ENCODE measurements at regions not wholly inside any gene's neighbourhood (a gene's known extent, or its start where the extent isn't known, plus 50 kb on each side); places are given as distances from the start of the nearest gene placed in this dataset.
"Not testable (repeated sequence)": the region's sequence is repeated elsewhere in the genome, so short reads cannot be mapped to it uniquely, and the experiment has no call there.

DNA sequence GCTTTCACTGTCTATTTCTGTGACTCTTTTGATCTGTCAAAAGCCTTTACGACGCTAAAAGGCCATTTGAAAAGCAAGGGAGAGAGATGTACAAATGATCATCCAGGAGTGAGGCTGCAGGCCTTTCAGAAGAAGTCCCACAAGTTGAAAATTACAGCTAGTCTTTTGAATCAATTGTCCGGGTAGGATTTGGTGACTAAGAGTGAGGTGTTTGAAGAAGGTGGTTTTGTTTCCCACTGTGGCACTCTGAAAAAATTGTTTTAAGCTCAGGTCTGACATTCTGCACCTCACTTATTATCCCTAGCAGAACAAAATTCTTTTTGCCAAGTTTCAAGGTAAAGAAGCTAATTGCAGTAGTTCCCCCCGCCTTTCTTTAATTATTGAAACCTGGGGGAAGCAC is 50.8 kb upstream of the TMEM108 start:
- no peak for DNase-seq (ENCODE audit: low read depth)

DNA sequence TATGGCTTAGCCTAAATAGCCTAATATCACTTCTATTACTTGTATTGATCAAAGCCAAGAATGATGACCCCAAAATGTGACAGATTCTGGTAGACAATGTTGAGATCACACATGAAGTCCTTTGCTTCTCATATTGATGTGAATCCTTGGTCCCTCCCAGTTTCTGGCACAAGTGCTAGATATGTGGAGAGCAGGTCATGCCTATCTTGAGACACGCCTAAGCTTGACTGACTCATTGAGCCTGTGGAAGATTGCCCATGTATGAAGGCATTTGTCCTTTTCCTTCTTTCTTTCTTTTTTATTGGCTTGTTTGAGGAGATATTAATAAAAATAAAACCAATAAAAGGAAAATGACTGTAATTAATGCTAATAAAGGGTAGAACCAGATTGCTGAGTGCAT is 54.0 kb upstream of the TMEM108 start:
- DNase-seq (ENCODE audit: low read depth): no peak

DNA sequence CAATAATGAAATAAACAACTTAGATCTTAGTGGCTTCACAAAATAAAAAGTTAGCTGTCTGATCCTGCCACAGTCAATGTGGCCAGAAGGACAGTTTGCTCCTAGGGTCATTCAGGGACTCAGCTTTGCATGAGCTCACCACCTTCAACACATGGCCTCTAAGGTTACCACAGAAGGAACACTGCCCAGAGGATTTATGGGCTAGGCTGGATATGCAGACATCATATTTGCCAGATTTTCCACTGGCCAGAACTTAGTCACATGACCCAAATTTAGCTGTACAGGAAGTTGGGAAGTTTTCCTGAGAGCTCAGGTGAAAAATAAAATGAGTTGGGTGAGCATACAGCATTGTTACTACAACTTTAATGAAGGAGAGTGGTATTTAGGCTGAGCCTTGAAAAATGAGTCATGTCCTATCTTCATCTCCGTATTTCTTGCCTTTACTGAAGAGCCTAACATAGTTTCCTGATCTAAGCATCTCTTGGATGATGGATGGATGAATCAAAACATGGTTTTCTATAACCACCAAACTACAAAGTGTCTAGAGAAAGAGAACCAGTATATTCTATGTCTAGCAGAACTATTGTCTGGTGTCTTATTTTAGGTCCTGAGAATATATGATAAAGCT is 54.9 kb upstream of the TMEM108 start:
- DNase-seq (ENCODE audit: low read depth): no peak

DNA sequence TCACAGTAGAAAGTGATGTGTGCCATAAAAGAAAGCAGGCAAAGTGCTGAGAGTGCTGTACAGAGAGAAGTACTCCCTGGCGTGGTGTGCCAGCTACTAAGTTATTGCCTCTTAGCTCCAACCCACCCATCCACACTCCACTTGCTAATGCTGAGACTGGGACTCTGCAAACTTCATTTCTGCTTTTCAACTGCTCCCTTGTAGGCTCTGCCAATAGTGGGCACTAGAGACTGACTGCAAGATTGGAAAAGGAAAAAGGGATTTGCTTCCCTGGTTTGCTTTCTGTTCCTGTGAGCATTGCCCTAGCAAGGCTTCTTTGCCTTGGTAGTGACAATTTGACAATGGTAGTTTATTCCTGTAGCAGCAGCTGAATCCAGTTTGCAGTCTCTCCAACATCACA is 56.5 kb upstream of the TMEM108 start:
- DNase-seq (ENCODE audit: low read depth): no peak

DNA sequence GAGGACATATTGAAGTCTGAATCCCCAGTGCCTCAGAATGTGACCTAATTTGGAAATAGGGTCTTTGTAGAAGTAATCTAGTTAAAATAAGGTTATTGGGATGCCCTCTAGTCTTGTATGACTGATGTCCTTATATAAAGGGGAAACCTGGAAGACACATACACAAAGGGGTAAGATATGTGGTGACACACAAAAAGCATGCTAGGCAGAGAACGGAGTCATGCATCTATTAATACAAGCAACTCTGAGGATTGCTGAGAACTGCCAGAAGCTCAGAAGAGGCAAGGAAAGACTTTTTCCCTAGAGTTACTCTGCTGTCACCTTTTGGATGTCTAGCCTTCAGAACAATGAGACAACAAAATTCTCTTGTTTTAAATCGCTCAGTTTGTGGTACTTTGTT is 58.1 kb upstream of the TMEM108 start:
- no peak for DNase-seq (ENCODE audit: low read depth)

DNA sequence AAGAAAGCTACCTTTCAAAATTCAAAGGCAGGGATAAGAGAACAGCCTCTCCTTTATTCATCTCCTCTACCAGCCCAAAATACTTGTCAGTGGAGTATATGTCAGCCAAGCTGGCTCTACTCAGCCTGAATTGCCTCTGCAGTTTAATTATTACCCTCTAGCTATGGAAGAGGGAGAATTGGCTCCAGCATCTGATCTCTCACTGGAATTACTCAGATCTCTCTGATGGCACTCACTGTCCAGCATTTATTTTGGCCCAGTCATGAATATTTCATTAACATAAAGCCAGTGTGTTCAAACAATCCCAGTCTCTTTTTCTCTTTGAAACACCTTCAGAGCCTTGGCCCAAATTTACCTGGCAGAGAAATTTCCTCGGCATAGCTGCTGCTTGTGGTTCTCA is 58.6 kb upstream of the TMEM108 start:
- no peak for DNase-seq (ENCODE audit: low read depth)

DNA sequence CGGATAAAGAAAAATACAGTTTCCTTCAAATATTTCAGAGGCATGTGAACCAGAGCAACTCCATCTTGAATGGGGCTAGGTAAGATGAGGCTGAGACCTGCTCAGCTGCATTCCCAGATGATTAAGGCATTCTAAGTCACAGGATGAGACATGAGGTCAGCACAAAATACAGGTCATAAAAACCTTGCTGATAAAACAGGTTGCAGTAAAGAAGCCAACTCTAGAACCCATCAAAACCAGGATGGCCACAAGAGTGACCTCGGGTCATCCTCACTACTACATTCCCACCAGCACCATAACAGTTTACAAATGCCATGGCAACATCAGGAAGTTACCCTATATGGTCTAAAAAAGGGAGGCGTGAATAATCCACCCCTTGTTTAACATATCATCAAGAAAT is 59.2 kb upstream of the TMEM108 start:
- DNase-seq (ENCODE audit: low read depth): not testable (repeated sequence)

DNA sequence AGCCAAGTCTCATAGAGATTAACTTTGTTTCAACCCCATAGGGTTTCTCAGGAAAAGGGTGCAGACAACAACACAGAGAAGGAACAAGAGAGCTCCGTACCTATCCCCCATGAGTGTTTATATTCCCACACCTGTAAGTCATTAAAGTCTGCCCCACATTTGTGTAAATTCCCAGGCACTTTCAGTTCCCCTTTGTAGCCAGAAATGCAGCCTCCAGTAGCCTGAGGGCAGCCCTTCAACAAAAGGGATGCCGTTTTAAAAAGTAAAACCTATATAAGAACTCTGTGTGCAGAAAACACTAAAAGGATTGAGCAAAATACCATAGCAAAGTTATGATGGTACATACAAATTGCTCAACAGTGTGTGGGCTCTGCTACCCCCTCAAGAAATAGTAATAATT is 59.7 kb upstream of the TMEM108 start:
- no peak for DNase-seq (ENCODE audit: low read depth)

DNA sequence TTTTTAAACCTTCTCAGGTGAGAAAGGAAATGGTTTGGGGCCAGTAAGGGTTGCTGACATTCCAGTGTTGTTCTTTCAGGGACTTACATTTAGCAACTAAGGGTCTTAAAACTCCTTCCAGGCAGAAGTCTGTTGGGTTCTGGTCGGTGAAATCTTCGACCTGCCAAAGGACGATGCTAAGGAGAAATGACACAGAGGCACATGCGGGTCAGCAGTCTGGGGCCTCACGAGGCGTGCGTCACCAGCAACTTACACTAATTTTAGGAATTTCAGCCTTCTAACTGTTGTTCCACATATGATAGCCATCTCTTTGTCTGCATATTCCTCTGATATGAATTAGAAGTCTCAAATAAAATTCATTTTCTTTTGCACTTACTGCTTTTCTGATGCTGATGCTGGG is 64.1 kb upstream of the TMEM108 start:
- DNase-seq (ENCODE audit: low read depth): no peak

DNA sequence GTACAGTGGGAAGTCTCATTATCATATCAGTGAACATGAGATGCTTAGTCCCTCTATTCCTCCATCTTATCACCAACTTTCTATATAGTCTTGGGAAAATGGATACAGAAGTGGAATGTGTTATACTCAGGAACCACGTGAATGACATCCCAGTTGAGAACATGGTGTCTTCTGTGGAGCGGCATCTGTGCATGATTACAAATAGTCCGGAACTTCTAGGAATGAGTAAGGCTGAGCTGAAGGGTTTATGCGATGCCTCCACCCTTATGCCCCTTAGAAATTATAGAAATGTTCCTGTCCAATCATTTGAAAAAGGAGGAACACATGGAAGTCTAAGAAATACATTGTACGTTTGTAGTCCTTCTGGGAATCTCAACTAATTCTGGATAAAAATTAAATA is 64.8 kb upstream of the TMEM108 start:
- DNase-seq (ENCODE audit: low read depth): no peak

DNA sequence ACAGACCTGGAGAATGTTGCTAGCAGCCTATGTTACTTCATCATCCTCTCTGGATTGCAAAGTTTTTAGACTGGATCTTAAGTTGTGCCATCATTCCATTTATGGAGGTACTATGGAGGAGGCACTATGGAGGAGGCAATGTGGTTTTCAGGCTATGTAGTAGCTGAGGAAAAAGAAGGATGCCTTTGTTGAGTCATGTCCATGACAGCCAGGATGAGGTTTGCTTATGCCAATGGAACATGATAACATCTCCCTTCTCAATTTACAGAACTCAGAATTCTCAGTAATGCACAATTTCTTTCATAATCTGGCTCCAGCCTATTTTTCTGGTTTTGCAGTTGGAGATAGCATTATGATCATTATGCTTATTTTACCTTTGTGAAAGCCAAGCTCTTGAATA is 65.9 kb upstream of the TMEM108 start:
- peak; percentile 52 for DNase-seq (ENCODE audit: low read depth)

DNA sequence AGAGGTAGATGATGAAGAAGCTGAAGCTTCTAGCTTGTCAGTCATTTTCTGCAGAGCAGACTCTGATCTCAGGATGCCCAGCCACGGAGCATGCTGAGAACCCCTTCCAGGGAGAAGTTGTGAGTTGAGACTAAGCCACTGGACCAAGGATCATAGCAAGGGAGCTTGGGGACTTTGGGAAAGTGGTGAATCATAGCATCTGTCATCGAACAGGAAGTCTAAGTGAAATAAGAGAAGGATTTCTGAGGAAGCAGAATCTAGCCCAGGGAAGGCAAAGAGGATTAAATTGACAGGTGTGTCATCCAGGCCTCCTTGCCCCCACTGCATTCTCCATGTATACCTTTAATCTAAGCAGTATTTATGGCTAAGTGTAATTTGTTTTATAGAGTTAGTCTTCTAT is 71.8 kb upstream of the TMEM108 start:
- no peak for DNase-seq (ENCODE audit: low read depth)

DNA sequence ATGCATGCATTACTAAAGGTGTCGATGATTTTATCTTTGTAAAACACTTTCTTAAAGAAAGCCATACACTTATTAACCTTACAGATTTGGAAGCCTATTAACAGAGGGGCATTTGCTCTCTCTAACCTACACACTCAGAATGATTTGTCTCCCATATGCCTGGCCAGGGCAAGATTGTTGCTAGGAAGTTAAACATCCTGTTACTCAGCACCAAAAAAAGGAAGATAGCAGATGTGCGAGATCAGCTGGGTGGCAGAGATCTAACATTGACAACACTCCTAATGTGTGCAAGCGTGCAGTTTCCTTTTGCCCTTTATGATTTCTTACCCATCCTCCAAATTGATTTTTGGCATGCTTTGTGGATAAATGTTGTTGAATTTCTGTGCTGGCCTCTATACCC is 73.9 kb upstream of the TMEM108 start:
- DNase-seq (ENCODE audit: low read depth): no peak

DNA sequence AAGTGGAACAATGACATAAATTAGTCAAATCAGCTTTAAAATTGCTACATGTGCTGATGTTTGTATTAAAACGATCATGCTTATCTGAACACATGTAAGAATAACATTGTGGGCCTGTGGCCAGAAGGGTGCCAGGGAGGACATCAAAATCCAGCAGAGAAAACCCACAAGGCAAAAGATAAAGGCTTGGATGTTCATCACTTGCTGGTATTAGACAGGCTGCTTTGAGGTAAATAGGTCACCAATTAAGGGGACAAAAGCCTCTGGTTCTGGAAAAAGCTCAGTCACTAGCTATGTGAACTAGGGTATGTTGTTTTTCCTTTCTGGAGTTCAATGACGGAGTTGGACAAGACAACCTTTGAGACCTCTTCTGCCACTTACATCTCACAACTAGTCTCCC is 74.4 kb upstream of the TMEM108 start:
- no peak for DNase-seq (ENCODE audit: low read depth)

DNA sequence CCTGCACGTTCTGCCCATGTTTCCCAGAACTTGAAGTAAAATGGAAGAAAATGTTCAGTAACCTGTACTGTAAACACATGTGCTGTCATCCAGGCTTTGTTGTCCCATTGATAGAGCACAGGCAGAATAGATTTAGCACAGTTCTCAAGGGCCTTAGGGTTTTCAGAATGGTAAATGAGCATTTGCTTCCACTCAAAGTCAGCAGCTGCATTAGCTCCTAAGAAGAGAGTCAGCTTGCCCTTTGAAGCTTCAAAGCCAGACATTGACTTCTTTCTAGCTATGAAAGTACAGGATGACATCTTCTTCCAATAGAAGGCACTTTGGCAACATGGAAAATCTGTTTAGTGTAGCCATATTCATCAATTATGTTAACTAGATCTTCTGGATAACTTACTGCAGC is 76.2 kb upstream of the TMEM108 start:
- DNase-seq (ENCODE audit: low read depth): no peak

DNA sequence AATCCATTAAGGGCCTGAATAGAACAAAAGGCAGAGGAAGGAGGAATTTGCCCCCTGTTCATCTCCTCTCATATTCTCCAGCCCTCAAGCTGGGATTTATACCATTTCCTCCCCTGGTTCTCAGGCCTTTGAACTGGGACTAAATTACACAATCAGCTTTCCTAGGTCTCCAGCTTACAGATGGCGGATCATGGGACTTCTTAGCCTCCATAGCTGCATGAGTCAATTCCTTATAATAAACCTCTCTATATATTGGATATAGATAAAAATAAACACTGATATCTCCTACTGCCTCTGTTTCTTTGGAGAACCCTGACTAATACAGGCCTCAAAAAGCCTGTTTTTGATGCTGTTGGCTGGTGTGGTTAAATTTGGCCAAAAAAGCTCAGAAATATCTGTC is 84.5 kb upstream of the TMEM108 start:
- DNase-seq (ENCODE audit: low read depth): no peak

DNA sequence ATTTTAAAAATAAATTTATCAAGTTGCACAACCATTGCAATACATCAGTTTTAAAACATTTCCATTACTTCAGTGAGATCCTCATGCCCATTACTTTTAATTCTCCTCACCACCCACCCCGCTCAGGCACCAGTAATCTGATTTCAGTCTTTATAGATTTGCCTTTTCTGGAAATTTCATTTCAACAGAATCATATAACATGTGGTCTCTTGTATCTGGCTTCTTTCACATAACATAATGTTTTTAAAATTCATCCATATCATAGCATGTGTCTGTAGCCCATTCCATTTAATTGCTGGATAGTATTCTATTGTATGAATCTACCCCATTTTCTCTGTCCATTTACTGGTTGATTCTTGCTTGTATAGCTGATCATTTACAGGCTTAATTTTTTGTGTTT is 110.3 kb upstream of the TMEM108 start:
- DNase-seq (ENCODE audit: low read depth): no peak

DNA sequence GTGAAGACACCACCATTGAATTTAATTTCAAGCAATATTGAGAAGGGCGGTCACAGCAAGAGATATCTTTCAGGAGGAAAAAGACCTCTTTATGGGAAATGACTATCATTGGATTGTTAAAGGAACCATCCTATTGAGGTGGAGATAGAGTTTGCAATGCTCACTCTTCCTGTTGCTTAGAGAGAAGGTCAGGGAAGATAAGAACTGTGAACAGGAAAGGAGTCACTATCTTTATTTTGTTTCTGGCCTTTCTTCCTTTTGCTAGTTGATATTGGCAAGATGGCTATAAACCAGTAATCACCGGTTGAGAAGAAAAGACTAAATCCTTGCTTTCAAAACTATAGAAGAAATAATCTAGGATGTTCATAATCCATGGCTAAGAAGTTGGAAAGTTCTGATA is 112.1 kb upstream of the TMEM108 start:
- no peak for DNase-seq (ENCODE audit: low read depth)

DNA sequence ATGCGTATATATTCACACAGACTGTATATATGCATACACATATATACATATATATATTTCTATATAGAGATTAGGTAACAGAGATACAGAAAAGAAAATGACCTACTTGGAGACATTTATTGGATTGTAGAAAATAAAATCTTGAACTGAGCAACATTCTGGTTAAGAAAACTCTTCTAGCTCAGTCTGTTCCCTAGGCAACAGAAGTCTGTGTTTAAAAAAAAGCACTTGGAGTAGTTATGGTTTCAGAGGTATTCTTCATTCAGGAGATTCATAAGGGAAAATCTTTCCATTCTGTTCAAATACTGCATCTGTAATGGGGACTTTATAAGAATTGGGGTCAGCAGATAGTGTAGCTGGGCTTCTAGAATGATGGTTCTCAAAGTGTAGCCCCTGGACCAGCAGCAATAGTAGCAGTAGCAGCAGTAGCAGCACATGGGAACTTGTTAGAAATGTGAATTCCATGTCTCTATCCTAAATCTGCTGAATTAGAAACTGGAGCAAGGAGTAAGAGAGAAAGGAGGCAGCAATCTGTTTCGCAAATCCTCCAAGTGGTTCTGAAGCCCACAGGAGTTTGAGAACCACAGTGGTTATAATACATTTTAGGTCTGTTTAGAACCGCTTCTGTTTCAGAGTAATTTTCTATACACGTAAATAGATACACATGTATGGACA is 112.8 kb upstream of the TMEM108 start:
- no peak for DNase-seq (ENCODE audit: low read depth)

DNA sequence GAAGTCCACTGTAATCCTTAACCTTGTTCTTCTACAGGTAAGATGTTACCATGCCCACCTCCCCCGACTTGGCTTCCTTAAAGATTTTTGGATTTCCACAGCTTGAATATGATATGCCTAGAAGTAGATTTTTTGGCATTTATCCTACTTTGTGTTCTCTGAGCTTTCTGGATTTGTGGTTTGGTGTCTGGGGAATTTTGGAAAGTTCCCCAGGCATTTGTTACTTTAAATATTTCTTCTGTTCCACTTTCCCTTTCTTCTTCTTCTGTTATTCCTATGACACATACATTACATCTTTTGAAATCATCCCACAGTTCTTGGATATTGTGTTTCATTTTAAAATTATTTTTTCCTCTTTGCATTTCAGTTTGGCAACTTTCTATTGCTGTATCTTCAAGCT is 122.1 kb upstream of the TMEM108 start:
- no peak for DNase-seq (ENCODE audit: low read depth)

DNA sequence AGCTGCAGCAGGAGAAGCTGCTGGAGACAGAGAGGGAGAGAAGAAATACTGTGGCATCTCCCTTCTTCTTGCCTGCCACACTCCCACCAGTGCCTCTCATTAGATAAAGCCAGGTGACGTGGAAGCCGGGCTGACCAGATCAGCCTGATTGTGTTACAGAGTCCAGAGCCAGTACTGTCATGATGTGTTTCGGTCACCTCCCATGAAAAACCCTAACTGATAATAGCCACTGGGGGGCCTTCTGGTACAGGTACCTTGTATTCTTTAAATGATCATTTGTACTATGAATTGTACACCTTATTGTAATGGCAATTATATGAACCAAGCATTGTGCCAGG is 125.8 kb upstream of the TMEM108 start:
- DNase-seq (ENCODE audit: low read depth): no peak

DNA sequence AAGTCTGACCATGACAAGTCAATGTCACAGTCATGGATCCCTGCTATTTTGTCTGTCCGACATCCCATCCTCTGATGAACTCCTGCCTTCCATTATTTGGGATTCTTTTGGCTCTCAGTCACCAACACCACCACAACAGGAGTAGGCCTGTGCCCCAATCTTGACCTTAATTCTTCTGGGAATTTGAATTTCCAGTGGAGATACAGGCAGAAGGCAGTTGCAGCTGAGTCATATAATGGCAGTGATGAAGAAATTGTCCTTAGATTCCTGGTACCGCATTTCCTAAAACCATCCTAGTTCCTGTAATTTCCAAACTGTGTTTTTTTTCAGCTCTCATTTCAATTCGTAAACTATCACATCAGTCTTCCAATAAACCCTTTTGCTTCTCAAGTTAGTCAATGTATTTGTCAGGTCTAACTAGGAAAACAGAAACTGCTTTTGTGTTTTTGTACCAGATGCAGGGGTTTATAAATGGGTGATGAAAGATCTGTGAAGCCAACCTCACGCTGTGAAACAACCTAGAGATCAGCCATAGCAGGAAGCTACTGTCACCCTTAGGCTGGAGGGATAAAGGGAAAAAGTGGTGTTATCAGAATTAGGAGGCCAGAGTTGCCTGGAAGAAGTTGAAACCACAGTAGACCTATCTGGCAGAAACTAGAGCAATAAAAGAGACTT is 126.3 kb upstream of the TMEM108 start:
- DNase-seq (ENCODE audit: low read depth): peak; percentile 2

DNA sequence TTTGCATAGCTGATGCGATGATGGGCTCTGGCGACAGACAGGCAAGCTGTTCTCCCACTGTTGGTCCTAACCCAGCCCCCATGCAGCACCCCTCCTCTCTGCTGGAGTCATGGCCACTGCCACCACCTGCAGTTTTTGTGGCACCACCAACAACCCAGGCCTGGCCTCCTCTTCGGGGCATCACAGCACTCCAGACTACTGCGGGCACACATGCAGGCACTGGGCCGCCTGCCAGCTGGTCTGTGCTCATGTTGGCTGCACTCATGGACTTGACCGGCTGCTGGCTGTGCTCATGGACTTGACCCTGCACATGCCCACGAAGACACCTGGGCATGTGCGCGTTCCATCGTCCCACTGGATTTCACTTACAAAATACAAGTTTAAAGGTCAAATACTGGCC is 130.9 kb upstream of the TMEM108 start:
- DNase-seq (ENCODE audit: low read depth): no peak

DNA sequence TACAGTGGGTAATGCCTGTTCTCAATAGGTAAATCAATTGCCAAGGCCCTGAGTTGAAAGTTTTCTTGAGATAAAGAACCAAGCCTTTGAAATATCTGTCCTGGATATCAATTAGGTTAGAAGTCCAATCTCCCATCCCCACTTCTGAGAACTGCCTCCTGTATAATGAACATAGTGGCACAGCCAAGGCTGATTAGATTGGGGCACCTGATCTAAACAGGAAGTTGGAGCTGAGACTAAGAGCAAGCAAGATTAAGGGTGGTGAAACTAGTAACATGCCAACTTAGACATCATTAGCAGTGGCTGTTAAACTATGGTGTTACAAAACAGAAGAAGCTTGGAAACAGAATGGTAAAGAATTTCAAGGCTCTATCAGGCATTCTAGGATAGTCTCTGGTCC is 137.7 kb upstream of the TMEM108 start:
- DNase-seq (ENCODE audit: low read depth): no peak

All from amniotic epithelial cell (primary cell).